ENCODE measurements at regions not wholly inside any gene's neighbourhood (a gene's known extent, or its start where the extent isn't known, plus 50 kb on each side); places are given as distances from the start of the nearest gene placed in this dataset. TPM values are rescaled to one million over a fixed set of nuclear protein-coding genes. Genes with fewer than 3 reads are reported as not detected.
A peak's percentile ranks its signal among the peaks of the same experiment; 100 is the strongest.

GRCh38 chr15:70149667-70150404, 52.1 kb upstream of the TLE3 start:
- ATAC-seq (no peak), FAIRE-seq (no peak), DNase-seq (ENCODE audit: low read depth, low spot score) (no peak)
- Histone ChIP-seq H3K27me3 (replicated peaks in 1 of 2; ENCODE audit: control insufficient read depth in 2 of 2, insufficient read depth in 2 of 2, low read length in 1 of 2) (no peaks in the 10 kb centered on the region; a peak in 1 of 4 replicates), H3K27ac (ENCODE audit: control insufficient read depth, insufficient read depth) (no peak overlapping the region), H3K4me2 (ENCODE audit: control insufficient read depth, insufficient read depth) (no peak overlapping the region), H3K79me2 (ENCODE audit: control insufficient read depth, insufficient read depth, low read length) (no peaks in the 10 kb centered on the region), H3K4me1 (ENCODE audit: control insufficient read depth, insufficient read depth, low read length) (no peaks in the 10 kb centered on the region), H3K4me3 (no peak overlapping the region), H2AFZ (ENCODE audit: control insufficient read depth, low read depth, low read length) (no peak overlapping the region), H3K36me3 (ENCODE audit: control insufficient read depth in 2 of 2, insufficient read depth in 2 of 2, low read length in 1 of 2) (no peaks in the 10 kb centered on the region), H3K9ac (ENCODE audit: control insufficient read depth, insufficient read depth, low read length) (no peak overlapping the region), H4K20me1 (ENCODE audit: control insufficient read depth, insufficient read depth) (no peaks in the 10 kb centered on the region), H3K9me3 (replicated peaks; ENCODE audit: control insufficient read depth, insufficient read depth, low read length) (no peaks in the 10 kb centered on the region)
- intact Hi-C loops (cut with micrococcal nuclease; ENCODE audit: unreplicated experiment): no loop called here
- in situ Hi-C loops (cut with MboI): no loop called here
- TF ChIP-seq NR2C2 (IDR thresholded peaks at IDR 0.05; ENCODE audit: borderline replicate concordance, control insufficient read depth, insufficient read length, low read depth) (no peak), CTCF (IDR thresholded peaks at IDR 0.05 in 2 of 3, conservative IDR thresholded peaks at IDR 0.05 in 1 of 3; ENCODE audit: control insufficient read depth in 2 of 3, extremely low read depth in 1 of 3, insufficient read depth in 1 of 3, low read depth in 3 of 3, low read length in 3 of 3) (peak in 1 of 3 experiments; percentile 10; a peak in 1 of 6 replicates), PML (IDR thresholded peaks at IDR 0.05; ENCODE audit: low read length) (no peak)
- CTCF ChIA-PET: interaction anchor here (1.1 kb wide), 1 partner anchor 12 kb away, joined by 3 read pairs; no protein-coding TSS in a partner anchor
- POLR2A ChIA-PET: no interaction called here
- SMC1A ChIA-PET (ENCODE audit: uncharacterized antibody, unreplicated experiment): interaction anchor here (0.9 to 2.8 kb wide), 4 partner anchors 9 to 91 kb away, joined by 3 to 7 read pairs (median 3); partner anchors contain the start of gene TLE3
- BruUV-seq (replicated peaks): no TSS peak
- WGBS (ENCODE audit: insufficient coverage, insufficient replicate concordance, low lambda C conversion rate, missing lambda C conversion rate): 53% methylated on average over 4 of the region's 4 CpGs
- RAD21 ChIA-PET (ENCODE audit: unreplicated experiment): no interaction called here

GRCh38 chr15:70147778-70148177, 50.1 kb upstream of the TLE3 start:
- TF ChIP-seq ZNF622 (IDR thresholded peaks at IDR 0.05) (no peak), RUNX3 (IDR thresholded peaks at IDR 0.05; ENCODE audit: low read length) (0 out of 2 replicates have a peak, but pooled peaks have one; percentile 25)
- Histone ChIP-seq H2AFZ (ENCODE audit: control insufficient read depth, low read depth, low read length) (no peak overlapping the region), H4K20me1 (ENCODE audit: control insufficient read depth, insufficient read depth) (no peaks in the 10 kb centered on the region), H3K9ac (ENCODE audit: control insufficient read depth, insufficient read depth, low read length) (no peak overlapping the region), H3K79me2 (ENCODE audit: control insufficient read depth, insufficient read depth, low read length) (no peaks in the 10 kb centered on the region), H3K9me3 (replicated peaks; ENCODE audit: control insufficient read depth, insufficient read depth, low read length) (no peaks in the 10 kb centered on the region), H3K4me2 (ENCODE audit: control insufficient read depth, insufficient read depth) (no peak overlapping the region), H3K27ac (ENCODE audit: control insufficient read depth, insufficient read depth) (no peak overlapping the region), H3K4me3 (no peak overlapping the region), H3K36me3 (ENCODE audit: control insufficient read depth in 2 of 2, insufficient read depth in 2 of 2, low read length in 1 of 2) (no peaks in the 10 kb centered on the region), H3K27me3 (replicated peaks in 1 of 2; ENCODE audit: control insufficient read depth in 2 of 2, insufficient read depth in 2 of 2, low read length in 1 of 2) (no peaks in the 10 kb centered on the region), H3K4me1 (ENCODE audit: control insufficient read depth, insufficient read depth, low read length) (no peaks in the 10 kb centered on the region)
- ChIA-PET RAD21 (ENCODE audit: unreplicated experiment) (no interaction called here), CTCF (no interaction called here), SMC1A (ENCODE audit: uncharacterized antibody, unreplicated experiment) (interaction anchor here (1.5 to 2.8 kb wide), 3 partner anchors 24 to 58 kb away, joined by 3 to 7 read pairs (median 3); partner anchors contain the start of gene TLE3), POLR2A (no interaction called here)
- intact Hi-C loops (cut with micrococcal nuclease; ENCODE audit: unreplicated experiment) (no loop called here), in situ Hi-C loops (cut with MboI) (no loop called here)
- DNase-seq (ENCODE audit: low read depth, low spot score) (no peak), FAIRE-seq (no peak), ATAC-seq (peak; percentile 52)
- WGBS (ENCODE audit: insufficient coverage, insufficient replicate concordance, low lambda C conversion rate, missing lambda C conversion rate): 50% methylated on average over 4 of the region's 4 CpGs
- BruUV-seq (replicated peaks): no TSS peak

Small RNA genes in the stretch of these regions (small RNA-seq; reads per million reads assigned to genes)
- not detected for gene RNU6-745P
